OCI-LY7 (cell line): ENCODE measurements at regions not wholly inside any gene's neighbourhood (a gene's known extent, or its start where the extent isn't known, plus 50 kb on each side); places are given as distances from the start of the nearest gene placed in this dataset.

ENCODE experiments used
- BruUV-seq: library from RNA; stranded (reverse); fragments of 400-500 nt; replicated peaks from 2 replicates; lab custom pipeline; 2021; lab: Mats Ljungman, UMichigan
- CTCF ChIA-PET: fragments of 300-600 bp; sonication (Branson Sonifier 250); formaldehyde crosslinking; loops from one replicate; lab custom pipeline; 2022; ENCODE audit warnings: antibody characterized with exemption; ENCODE audit not compliant: unreplicated experiment; lab: Charles Lee
- POLR2A ChIA-PET: fragments of 300-600 bp; sonication (Branson Sonifier 250); formaldehyde crosslinking; loops from one replicate; lab custom pipeline; 2022; ENCODE audit warnings: antibody characterized with exemption; lab: Charles Lee
- DNase-seq: peaks from one replicate; pipeline ENCODE4 v3.0.0-alpha.2; 2015; ENCODE audit warnings: low spot score
- H2AFZ ChIP-seq: fragments of 200-600 bp; sonication (generic), shearing (Covaris generic); 2 replicates; pipeline ENCODE4 v1.6.1; 2014; ENCODE audit warnings: mild to moderate bottlenecking, antibody characterized with exemption, low read length, moderate library complexity
- H3K27ac ChIP-seq: fragments of 200-600 bp; sonication (generic); 2 replicates; pipeline ENCODE4 v1.5.1; 2014; ENCODE audit warnings: mixed run types, low read depth, mild to moderate bottlenecking, moderate library complexity, low read length, inconsistent platforms; ENCODE audit not compliant: poor library complexity, severe bottlenecking
- H3K36me3 ChIP-seq: fragments of 200-600 bp; sonication (generic); 2 replicates; pipeline ENCODE4 v1.6.1; 2014; ENCODE audit warnings: mild to moderate bottlenecking, antibody characterized with exemption, low read length, moderate library complexity, mixed read lengths; ENCODE audit not compliant: insufficient read depth
- H3K4me1 ChIP-seq: fragments of 200-600 bp; sonication (generic); 2 replicates; pipeline ENCODE4 v1.5.1; 2014; ENCODE audit warnings: mild to moderate bottlenecking, low read length; ENCODE audit not compliant: insufficient read depth, poor library complexity, severe bottlenecking
- H3K4me2 ChIP-seq: fragments of 200-600 bp; sonication (generic); 2 replicates; pipeline ENCODE4 v1.6.1; 2014; ENCODE audit warnings: mild to moderate bottlenecking, low read length
- H3K4me3 ChIP-seq: fragments of 200-600 bp; sonication (generic); 2 replicates; pipeline ENCODE4 v1.5.1; 2014; ENCODE audit warnings: mild to moderate bottlenecking, low read depth, low read length; ENCODE audit not compliant: poor library complexity, severe bottlenecking
- H3K79me2 ChIP-seq: fragments of 200-600 bp; sonication (generic); 2 replicates; pipeline ENCODE4 v1.6.1; 2016; ENCODE audit warnings: low read depth, mild to moderate bottlenecking, low read length, moderate library complexity, mixed read lengths; ENCODE audit not compliant: insufficient read depth
- H3K9me2 ChIP-seq: fragments of 200-600 bp; sonication (generic); 2 replicates; pipeline ENCODE4 v1.6.1; 2016; ENCODE audit warnings: mild to moderate bottlenecking, low read length, mixed read lengths; ENCODE audit not compliant: insufficient read depth
- H3K9me3 ChIP-seq: fragments of 200-600 bp; sonication (generic); 2 replicates; pipeline ENCODE4 v1.6.1; 2014; ENCODE audit warnings: mild to moderate bottlenecking, mixed run types, low read length, mixed read lengths
- H4K20me1 ChIP-seq: fragments of 200-600 bp; sonication (generic); 2 replicates; pipeline ENCODE4 v1.6.1; 2014; ENCODE audit warnings: mild to moderate bottlenecking, antibody characterized with exemption, low read length, moderate library complexity, mixed read lengths; ENCODE audit not compliant: insufficient read depth
- EZH2phosphoT487 ChIP-seq: fragments of 200-600 bp; sonication (generic); IDR thresholded peaks from 2 replicates; pipeline ENCODE4 v1.6.1; 2018; ENCODE audit warnings: low read depth, borderline replicate concordance, mild to moderate bottlenecking, mixed run types, antibody characterized with exemption, low read length, moderate library complexity, mixed read lengths
- intact Hi-C: fragments of 100-400 bp; cut with micrococcal nuclease; formaldehyde crosslinking; loops from one replicate; pipeline ENCODE4 v1.10.0; 2022; ENCODE audit not compliant: unreplicated experiment
- TF ChIP-seq, protein P1 (sequence below): fragments of 200-600 bp; sonication (generic); conservative IDR thresholded peaks from 2 replicates; pipeline ENCODE4 v1.5.1; 2014; ENCODE audit warnings: mild to moderate bottlenecking, antibody characterized with exemption, low read length, moderate library complexity, mixed read lengths

DNA sequence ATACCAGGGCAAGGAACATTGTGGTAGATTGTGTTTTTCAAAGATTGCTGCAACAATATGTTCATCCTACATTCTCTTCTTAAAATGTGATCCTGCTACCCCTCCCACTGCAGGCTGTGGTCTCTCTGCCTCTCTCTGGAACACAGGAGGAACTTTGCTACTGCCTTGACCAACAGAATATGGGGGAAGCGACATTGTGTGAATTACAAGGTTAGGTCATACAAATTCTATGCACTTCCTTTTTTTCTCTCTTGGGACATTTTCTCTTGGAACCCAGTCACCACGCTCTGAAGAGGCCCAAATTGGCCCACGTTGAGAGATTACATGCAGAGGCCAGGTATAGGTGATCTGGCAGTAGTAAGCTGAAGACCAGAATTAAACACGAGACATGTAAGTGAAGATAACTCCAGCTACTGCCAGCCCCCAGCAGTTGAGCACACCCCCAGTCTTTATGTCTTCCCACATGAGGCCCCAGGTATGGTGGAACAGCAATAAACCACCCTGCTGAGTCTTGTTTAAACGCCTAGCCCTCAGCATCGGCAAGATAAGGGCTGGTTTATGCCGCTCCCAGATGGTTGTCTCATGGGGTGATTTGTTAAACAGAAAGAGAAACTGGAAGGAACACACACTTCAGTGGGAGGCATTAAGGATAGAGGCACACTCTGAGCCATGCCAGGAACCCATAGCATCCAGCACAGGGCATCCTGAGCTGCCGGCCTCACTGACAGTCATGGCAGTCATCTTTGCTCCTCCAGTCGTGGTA, 59.9 kb downstream of the FAM43A start:
- H3K4me3 ChIP-seq = no peak overlapping the region
- DNase-seq = no peak
- intact Hi-C loops = no loop called here
- H3K9me2 ChIP-seq = no peaks in the 10 kb centered on the region
- H3K27ac ChIP-seq = no peak overlapping the region
- ChIA-PET POLR2A (no interaction called here), CTCF (no interaction called here)
- H2AFZ ChIP-seq = no peak overlapping the region
- H3K4me1 ChIP-seq = no peaks in the 10 kb centered on the region
- no peak overlapping the region for H3K4me2 ChIP-seq
- no peak for TF ChIP-seq EZH2phosphoT487
- TF ChIP-seq, protein P1, sequence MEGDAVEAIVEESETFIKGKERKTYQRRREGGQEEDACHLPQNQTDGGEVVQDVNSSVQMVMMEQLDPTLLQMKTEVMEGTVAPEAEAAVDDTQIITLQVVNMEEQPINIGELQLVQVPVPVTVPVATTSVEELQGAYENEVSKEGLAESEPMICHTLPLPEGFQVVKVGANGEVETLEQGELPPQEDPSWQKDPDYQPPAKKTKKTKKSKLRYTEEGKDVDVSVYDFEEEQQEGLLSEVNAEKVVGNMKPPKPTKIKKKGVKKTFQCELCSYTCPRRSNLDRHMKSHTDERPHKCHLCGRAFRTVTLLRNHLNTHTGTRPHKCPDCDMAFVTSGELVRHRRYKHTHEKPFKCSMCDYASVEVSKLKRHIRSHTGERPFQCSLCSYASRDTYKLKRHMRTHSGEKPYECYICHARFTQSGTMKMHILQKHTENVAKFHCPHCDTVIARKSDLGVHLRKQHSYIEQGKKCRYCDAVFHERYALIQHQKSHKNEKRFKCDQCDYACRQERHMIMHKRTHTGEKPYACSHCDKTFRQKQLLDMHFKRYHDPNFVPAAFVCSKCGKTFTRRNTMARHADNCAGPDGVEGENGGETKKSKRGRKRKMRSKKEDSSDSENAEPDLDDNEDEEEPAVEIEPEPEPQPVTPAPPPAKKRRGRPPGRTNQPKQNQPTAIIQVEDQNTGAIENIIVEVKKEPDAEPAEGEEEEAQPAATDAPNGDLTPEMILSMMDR = no peak
- H3K9me3 ChIP-seq = no peaks in the 10 kb centered on the region
- H3K79me2 ChIP-seq = no peaks in the 10 kb centered on the region
- H3K36me3 ChIP-seq = no peaks in the 10 kb centered on the region
- no TSS peak for BruUV-seq
- no peaks in the 10 kb centered on the region; the same call in 1 of the 2 replicates for H4K20me1 ChIP-seq

GRCh38 chr3:194748225-194748624, 62.5 kb downstream of the FAM43A start:
- no TSS peak for BruUV-seq
- no peaks in the 10 kb centered on the region for H3K36me3 ChIP-seq
- H3K9me3 ChIP-seq = no peaks in the 10 kb centered on the region
- DNase-seq = no peak
- no peak overlapping the region for H3K4me2 ChIP-seq
- CTCF ChIA-PET = no interaction called here
- H2AFZ ChIP-seq = no peak overlapping the region
- no peak overlapping the region for H3K27ac ChIP-seq
- intact Hi-C loops = no loop called here
- no peaks in the 10 kb centered on the region for H3K9me2 ChIP-seq
- POLR2A ChIA-PET = no interaction called here
- no peaks in the 10 kb centered on the region for H3K79me2 ChIP-seq
- TF ChIP-seq EZH2phosphoT487 = no peak
- TF ChIP-seq, protein P1 = no peak
- no peaks in the 10 kb centered on the region; the same call in 1 of the 2 replicates for H4K20me1 ChIP-seq
- H3K4me1 ChIP-seq = no peaks in the 10 kb centered on the region
- H3K4me3 ChIP-seq = no peak overlapping the region
